HG03565 (cell line): ENCODE measurements at regions not wholly inside any gene's neighbourhood (a gene's known extent, or its start where the extent isn't known, plus 50 kb on each side); places are given as distances from the start of the nearest gene placed in this dataset.

Experiments
- ATAC-seq: cut with Tn5 transposase; IDR thresholded peaks from one replicate; pipeline ENCODE4 v1.9.1; 2021; ENCODE audit warnings: mild to moderate bottlenecking, moderate library complexity; ENCODE audit not compliant: unreplicated experiment

DNA sequence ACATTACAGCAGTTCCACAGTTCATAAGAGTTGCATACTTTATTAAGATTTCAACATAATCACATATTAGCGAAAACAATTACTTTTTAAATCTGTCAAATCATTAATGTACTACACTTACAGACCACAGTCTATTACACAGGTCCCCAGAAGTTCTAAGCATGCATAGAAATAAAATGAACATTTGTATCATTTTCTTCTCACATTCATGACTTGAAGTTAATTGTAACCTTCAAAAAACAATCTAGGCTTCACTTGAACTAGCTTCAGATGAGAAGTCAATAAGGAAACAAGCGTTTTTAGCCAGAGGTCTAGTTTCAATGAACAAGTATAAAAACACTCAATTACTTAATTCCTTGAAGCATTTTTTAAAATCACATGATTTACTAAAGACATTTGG lies 238.3 kb downstream of the HACE1 start:
- ATAC-seq = no peak

DNA sequence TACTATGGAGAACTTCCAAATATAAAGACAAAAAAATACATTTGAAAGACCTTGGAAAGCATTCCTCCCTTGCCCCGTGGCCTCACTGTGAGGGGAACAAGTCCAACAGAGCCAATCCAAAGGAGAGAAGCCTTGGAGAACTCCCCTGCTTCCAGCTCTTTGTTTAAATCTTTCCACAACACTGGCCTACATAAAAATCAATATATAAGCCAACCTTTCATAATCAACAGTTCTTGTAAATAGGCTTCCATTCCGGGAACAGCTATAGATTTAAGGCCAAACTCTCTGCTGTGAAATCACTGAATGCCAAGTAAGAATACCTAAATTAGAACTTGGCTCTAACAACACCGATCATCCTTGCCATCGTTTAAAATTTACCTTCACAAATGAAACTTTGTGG lies 242.1 kb downstream of the HACE1 start:
- no peak for ATAC-seq

DNA sequence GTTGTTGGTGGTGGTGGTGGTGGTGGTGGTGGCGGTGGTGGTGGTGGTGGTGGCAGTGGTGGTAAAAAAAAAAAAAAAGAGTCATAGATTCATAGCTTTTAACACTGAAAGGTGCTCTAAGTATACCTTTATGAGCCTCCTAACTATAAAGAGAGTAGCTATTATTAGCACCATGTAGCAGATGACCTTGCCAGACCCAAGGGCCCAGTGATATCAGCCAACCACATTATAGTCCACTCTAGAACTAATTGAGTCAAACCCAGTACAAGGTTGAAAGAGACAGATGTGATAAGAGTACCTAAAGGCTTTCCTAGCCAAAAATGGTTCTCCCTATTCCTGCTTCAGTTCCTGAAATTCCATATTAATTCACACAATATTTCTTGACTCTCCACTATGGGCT lies 245.3 kb downstream of the HACE1 start:
- no peak for ATAC-seq

DNA sequence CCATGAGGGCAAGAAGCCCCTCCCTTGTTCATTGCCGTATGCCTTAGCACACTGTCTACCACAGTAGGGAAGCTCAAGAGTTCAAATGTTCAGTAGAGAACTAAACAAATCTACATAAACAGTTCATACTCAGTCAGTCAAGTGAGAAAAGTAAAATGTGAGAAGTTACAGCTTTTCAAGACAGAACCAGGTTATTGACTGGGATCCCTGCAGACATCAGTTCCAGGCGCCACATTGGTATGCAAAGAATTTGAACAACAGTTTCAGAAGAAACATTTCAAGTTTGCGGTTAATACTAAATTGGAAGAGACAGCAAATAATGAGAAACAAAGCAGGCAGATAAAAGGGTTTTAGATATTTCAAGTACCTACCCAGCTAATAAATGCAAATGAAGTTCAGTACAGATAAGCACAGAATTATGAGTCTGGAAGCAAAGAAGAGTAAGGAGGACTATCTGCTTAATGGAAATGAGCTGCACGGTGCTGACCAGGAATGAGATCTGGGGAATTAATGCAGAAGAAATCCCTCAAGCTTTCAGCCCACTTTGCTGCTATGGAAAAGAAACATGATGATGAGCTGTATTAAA lies 246.2 kb downstream of the HACE1 start:
- ATAC-seq = no peak

DNA sequence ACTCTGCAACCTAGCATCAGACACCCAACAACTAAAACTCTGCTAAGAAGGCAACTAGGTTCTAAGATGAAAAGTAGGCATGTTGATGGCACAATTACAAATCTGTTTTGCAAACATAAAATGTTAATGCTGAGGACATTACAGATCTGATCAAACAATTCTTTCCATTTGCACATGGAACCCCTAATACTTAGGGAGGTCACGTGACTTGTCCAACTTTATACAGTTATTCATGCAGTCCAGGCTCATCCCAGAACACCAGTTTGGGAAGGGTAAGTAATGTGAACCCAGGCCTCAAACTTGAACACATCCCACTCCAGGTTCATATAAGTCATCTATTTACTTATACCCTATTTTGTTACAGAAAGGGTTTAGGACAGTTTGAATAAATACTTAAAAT lies 247.2 kb downstream of the HACE1 start:
- no peak for ATAC-seq

DNA sequence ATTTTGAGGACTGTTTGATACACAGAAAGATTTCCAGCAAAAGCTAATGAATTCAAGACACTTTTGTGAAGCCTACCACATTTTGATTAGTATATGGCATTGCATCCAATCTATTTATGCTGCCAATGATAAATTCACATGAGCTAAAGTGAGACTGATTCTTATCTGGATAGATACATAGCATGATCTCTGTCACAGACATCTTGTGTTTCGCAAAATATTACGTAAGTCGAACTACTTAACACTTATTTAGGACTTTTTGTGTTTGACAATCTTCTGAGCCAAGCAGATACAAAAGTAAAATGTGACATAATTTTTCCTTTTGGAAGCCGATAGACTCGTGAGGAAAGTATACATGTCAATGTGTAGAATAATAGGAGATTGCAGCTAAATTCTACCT lies 251.6 kb downstream of the HACE1 start:
- no peak for ATAC-seq

DNA sequence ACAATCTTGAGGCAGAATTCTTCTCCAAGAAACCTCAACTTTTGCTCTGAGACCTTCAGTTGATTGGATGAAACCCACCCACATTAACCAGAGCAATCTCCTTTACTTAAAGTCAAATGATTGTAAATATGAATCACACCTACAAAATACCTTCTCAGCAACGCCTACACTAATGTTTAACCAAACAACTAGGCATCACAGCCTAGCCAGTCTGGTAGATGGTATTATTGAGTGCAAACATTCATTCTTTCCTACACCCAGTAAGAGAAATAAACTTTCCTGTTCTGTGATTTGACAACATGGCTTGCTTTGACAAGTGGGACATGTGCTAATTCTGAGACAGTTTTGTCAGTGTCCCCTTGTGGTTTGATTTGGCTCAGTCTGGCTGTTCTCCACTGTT lies 252.2 kb downstream of the HACE1 start:
- ATAC-seq = no peak

DNA sequence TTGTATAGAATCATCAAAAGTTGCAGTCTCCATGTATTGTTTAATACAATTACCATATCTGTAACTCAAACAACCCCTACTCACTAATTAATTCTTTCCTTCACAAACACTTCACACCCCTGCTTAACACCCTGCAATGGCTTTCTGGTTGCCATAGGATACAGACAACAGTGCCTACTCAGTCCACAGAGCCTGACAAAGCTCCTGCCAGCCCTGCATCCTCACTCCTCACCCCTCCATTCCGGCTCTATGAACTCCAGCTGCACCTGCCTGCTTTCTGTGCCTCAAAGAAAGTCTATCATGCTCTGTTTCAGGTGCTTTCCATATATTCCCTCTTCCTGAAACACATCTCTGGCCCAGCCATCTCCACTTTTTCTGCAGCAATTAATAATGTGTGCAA lies 253.4 kb downstream of the HACE1 start:
- no peak for ATAC-seq

DNA sequence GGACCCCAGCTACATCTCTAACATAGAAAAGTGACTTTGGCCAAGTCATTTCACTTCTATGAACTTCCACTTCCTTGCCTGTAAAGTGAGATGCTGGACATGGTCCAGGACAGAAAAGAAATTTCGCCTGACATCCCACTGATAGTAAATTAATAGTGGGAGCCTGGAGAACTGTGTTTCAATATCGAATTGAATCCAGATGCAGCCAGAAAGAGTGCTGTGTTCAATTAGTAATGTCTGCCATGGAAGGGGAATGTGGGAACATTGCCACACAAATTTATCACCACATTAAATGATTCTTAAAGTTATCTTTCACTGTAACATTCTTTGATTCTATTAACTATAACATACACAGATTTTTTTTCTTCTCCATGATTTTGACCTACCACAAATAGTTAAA lies 255.0 kb downstream of the HACE1 start:
- no peak for ATAC-seq

DNA sequence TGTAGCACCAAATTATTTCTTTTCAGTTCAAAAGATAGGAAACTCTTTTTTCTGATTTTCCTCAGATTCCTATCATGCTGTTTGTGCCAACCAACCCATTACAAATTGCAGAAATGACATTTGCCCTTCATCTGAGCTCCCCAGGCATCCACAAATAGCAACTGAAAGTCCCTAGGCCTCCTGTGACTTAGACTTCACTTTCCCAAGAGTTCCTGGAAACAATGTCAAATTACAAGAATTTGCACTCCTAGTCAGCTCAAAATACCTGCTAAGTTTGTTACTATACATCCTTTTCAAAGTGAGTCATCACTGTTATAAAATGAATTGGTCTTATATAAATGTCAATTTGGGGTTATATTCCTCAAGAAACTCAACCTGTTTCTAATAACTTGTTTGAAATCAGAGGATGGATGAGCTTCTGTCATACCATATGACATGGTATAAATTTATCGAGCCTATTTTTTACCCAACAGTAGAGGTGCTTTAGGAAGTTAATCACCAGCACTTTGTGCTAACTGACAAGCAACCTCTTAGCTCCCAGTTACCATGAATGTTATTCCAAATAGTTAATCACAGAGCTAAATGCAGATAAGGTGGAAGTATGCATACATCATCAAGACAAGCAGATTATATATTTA lies 256.5 kb downstream of the HACE1 start:
- no peak for ATAC-seq

DNA sequence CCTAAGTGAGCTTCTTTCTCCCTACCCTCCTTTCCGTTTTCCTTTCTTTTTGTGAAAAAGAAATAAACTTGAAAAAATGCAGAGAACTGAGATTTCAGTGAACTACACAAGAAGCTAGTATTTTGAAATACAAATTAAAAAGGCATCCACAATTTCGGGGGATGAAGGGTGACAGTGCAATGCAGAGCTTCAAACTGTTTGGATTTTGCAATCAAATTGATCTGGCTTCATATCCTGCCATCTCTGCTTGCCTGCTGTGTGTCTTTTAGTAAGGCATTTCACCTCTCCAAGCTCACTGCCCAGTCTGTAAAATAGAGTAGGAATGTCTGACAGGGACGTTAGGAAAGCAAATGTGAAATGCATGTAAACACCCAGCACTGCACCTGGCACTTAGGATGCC lies 258.0 kb downstream of the HACE1 start:
- ATAC-seq = no peak

DNA sequence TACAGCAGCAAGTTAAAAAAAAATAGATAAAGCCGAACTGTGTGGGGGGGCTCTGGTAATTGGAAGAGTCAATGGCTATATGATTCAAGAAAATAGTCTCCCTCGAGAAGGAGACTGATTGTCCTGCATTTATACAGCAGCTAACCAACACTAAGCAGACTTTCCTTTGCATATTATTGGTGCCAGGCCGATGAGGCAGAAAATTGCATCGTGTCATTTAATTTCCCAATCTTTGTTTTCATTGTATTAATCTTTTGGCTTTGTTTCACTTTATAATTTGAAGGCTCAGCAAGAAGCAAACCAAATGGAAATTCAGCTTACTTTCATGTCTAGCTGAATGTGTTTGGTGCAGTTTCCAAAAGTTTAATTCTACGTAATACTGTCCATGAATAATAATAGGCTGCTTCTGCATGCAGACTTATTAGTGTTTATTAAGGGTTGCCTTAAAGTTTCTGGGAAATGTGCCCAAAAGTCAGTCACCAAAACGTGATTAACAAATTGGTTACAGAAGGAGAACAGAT lies 258.5 kb downstream of the HACE1 start:
- no peak for ATAC-seq

DNA sequence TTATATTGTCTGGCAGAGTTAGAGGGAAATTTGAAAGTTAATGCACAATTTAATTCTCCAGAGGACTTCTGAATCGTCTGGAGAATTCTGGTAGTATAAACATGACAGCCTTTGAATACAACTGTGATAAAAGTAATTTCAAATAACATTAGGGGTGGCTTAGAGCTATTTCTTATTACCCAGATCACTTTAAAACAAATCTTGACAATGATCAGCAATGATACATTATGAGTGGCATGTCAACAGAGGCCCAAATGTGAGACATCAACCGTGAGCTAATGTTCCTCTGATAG lies 259.1 kb downstream of the HACE1 start:
- ATAC-seq = no peak

DNA sequence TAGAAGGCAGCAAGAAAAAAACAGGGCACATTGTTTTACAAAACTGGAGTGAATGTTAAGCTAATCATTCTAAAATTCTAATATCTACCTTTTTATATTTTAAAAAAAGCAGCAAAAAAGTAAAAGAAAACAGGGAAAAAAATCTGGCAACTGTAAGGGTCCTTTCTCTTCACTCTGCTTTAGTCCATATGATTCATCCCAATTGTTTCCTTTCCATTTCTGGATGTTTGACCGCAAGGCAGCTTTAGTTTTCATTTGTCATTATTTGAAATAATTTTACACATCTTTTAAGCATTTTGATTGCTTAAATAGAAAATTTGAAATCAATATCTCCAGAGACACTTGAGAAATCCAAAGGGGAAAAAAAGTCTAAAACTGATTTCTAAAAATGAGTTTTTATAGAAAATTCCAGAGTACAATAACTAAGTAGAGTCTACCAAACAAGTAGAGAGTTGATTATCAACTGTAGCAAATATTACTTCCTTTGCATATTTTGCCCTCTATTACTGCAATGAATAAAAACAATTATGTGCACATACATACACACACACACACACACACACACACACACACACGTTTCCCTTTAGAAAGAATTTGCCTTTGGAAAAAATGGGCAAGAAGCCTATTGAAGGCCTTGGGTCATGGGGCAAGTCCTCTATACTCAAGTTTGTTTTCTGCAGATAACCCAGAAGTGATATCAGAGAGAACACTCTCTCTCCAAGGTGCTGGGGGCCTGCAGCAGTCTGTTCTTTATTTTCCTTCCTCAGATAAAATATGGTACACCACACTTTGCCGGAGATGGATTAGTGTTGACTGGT lies 259.7 kb downstream of the HACE1 start:
- ATAC-seq = no peak

DNA sequence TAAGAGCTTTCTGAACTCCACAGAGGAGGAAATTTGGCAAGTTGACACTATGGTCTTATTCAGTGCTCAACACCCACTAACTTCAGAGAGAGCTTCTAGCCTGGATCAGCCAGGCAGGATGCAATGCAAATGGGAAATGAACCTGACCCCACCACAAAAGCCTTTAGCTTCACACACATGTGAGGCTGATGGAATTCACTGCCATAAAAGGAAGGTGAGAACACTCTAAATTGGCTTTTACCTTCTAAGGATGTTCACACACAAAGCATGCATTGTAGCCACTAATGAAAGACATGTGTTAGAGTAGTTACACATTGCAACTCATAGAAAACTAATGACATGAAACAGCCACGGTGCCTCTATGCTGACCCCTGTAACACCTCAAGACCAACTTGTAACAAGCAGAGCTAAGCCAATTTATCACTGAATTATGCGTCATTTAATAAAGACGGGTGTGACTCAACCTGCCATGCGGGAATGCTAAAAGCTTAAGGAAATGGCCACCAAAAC lies 262.1 kb downstream of the HACE1 start:
- ATAC-seq = no peak

DNA sequence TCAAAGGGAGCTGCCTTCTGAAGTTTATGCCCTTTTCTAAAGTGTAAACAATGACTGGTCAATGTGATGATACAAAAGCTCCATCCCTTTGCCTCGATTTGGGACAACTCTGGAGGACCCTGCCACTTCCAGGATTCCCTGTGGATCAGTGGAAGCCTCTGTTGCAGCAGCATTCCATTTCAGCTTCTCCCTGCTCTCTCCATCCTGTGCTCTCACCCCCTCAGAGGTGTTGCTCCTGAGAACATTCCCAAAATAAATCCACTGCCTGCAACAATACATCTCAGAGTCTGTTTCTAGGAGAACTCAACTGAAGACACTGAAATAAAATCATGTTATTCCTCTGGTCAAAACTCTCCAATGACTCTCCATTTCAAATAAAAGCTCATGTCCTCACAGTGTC lies 263.6 kb downstream of the HACE1 start:
- no peak for ATAC-seq

DNA sequence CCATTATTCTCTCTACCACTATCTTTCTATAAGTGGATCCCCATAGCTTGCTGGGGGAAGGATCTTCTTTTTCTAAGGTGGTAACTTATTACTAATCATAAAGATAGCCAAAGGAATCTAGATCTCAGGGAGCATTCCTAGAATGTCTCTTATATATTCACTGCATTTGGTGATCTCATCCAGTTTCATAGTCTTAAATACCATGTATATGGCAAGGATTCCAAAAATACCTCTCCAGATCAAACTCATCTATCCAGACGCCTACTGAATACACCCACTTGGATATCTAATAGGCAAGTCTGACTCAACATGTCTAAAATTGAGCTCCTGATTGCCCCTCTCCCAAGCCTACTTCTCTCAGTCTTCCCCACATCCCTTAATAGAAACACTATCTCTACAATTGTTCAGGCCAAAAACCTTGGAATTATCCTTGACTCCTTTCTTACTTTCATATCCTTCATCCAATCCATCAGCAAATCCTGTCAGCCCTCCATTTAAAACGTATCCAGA lies 264.4 kb downstream of the HACE1 start:
- no peak for ATAC-seq

DNA sequence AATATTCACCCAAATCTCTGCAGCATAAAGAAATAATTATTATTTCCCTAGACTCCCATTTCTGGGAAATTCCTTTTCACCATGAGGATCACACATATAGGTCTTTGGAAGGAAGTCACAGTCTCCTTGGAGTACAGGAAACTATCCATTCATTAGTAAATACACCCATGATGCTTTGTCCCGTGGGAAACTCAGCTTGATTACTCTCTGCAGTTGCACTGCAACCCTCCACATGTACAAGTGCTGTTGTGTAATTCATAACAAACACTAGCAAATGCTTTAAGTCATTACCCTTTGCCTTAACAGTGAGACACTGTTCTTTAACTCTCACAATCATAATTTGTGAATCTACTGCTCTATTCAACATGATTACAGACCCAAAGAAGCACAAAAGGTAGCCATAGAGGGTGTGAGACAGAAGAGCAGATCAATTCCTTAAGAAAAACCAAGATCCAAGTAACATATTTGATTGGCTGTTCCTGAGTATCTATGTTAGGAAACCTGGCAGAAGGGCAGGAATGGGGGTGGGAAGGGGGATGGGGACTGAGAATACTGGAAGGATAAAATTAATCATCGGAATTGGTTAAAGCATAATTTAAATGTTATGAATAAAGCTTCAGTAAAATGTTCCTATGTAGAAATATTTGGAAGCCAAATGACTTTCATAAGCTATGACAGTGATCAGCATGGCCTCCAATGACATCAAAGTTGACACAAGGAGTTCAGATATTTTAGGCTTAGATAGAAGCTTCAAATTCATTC lies 268.0 kb downstream of the HACE1 start:
- ATAC-seq = no peak

DNA sequence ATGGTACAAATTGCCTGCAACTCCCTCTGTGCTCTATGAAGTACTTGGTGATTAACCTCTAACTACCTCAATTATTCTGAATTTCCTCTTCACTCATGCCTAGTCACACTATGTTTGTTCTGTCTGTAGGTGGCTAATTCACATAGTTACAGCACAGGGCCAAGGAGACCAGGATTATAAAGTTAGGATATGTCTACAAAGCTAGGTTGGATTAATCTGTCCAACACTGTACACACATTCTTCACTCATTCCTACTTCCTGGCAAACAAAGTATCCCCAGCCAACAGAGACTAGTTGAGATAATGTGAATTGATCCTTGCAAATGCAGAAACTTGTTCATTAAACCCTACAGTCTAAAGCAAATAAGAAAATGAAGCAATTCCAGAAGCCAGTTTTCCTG lies 269.8 kb downstream of the HACE1 start:
- ATAC-seq = no peak

DNA sequence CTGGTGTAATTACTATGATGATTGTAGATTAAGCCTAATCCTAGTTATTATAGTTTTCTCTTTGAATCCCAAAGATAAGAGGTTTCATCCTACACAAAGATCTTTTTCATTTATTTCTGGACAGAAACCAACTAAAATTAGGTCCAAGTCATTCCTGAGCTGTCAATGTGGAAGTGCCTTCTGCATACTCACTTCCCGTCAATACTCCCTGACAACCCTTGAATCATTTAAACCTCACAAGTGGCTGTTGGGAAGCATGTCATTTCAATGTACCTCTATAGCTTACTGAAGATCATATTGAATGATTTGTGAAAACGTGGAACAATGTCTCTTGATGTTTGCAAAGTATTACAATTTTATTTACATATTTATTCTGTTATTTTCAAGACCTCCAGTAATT lies 274.1 kb downstream of the HACE1 start:
- ATAC-seq = no peak

DNA sequence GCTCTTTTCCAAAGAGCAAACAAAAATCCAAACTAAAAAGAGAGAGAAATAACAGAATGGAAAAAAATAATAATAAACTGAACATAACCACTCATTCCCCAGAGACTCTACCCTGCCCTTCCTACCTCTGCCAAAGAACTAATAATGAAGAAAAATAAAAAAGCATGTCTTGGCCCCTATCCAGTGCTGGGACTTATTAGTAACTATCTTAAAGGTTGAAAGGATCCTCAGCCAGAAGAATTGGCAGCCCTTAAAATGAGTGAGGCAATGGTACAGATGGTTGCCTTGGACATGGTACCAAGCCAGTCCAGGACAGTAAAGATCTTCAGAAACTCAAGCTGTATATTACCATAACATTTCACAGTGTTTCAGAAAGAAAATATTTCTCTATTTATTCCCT lies 279.3 kb downstream of the HACE1 start:
- ATAC-seq = no peak
